Neural cell (in vitro differentiated cells): ENCODE measurements at regions not wholly inside any gene's neighbourhood (a gene's known extent, or its start where the extent isn't known, plus 50 kb on each side); places are given as distances from the start of the nearest gene placed in this dataset.

Experiments
- H2AFZ ChIP-seq: fragments of 200-600, 300-800 bp; sonication (generic), shearing (Covaris generic); 2 replicates; pipeline ENCODE4 v1.6.0; 2014; ENCODE audit warnings: low read depth, mild to moderate bottlenecking, antibody characterized with exemption, low read length, moderate library complexity
- H3F3A ChIP-seq: fragments of 200-600 bp; shearing (Covaris generic); 2 replicates; pipeline ENCODE4 v1.6.1; 2016; ENCODE audit warnings: mild to moderate bottlenecking, moderate library complexity, mixed read lengths, antibody characterized with exemption, low read length; ENCODE audit not compliant: insufficient read depth, poor library complexity, severe bottlenecking
- H3K27ac ChIP-seq: fragments of 200-600, 300-800 bp; sonication (generic), shearing (Covaris generic); 2 replicates; pipeline ENCODE4 v1.5.1; 2014; ENCODE audit warnings: mild to moderate bottlenecking, low read length, moderate library complexity
- H3K27me3 ChIP-seq: fragments of 300-800, 200-600 bp; sonication (generic), shearing (Covaris generic); 2 replicates; pipeline ENCODE4 v1.6.0; 2014; ENCODE audit warnings: mild to moderate bottlenecking, low read depth, low read length, moderate library complexity; ENCODE audit not compliant: insufficient read depth
- H3K36me3 ChIP-seq: fragments of 300-800, 200-600 bp; sonication (generic), shearing (Covaris generic); 2 replicates; pipeline ENCODE4 v1.5.1; 2014; ENCODE audit warnings: mild to moderate bottlenecking, antibody characterized with exemption, low read length, moderate library complexity; ENCODE audit not compliant: insufficient read depth
- H3K4me2 ChIP-seq: fragments of 300-800, 200-600 bp; sonication (generic), shearing (Covaris generic); 2 replicates; pipeline ENCODE4 v1.6.0; 2014; ENCODE audit warnings: mild to moderate bottlenecking, low read length
- H3K4me3 ChIP-seq: fragments of 300-800, 200-600 bp; sonication (generic), shearing (Covaris generic); 2 replicates; pipeline ENCODE4 v1.5.1; 2014; ENCODE audit warnings: mild to moderate bottlenecking, low read length, moderate library complexity
- H3K79me2 ChIP-seq: fragments of 200-600 bp; shearing (Covaris generic); replicated peaks from 2 replicates; pipeline ENCODE4 v1.6.0; 2014; ENCODE audit warnings: mild to moderate bottlenecking, low read length, moderate library complexity; ENCODE audit not compliant: insufficient read depth
- H3K9ac ChIP-seq: fragments of 300-800, 200-600 bp; sonication (generic), shearing (Covaris generic); 2 replicates; pipeline ENCODE4 v1.6.1; 2016; ENCODE audit warnings: mild to moderate bottlenecking, low read length, mixed read lengths
- H3K9me2 ChIP-seq: fragments of 200-600 bp; shearing (Covaris generic); 2 replicates; pipeline ENCODE4 v1.6.1; 2016; ENCODE audit warnings: mild to moderate bottlenecking, low read length, mixed read lengths; ENCODE audit not compliant: insufficient read depth
- H3K9me3 ChIP-seq: fragments of 200-600, 300-800 bp; sonication (generic), shearing (Covaris generic); 2 replicates; pipeline ENCODE4 v1.6.1; 2016; ENCODE audit warnings: mild to moderate bottlenecking, mixed run types, low read length, moderate library complexity, mixed read lengths
- H4K20me1 ChIP-seq: fragments of 200-600 bp; shearing (Covaris generic); 2 replicates; pipeline ENCODE4 v1.6.1; 2016; ENCODE audit warnings: mild to moderate bottlenecking, mixed run types; ENCODE audit not compliant: insufficient read depth
- EP300 ChIP-seq: fragments of 450-650 bp; conservative IDR thresholded peaks from 2 replicates; pipeline ENCODE4 v1.6.1; 2014; ENCODE audit warnings: antibody characterized with exemption, mild to moderate bottlenecking, moderate library complexity; ENCODE audit not compliant: poor library complexity, severe bottlenecking
- EZH2 ChIP-seq: fragments of 200-600, 300-800 bp; shearing (Covaris generic), sonication (generic); IDR thresholded peaks from 2 replicates; pipeline ENCODE4 v1.6.1; 2014; ENCODE audit warnings: antibody characterized with exemption, low read length, borderline replicate concordance, mild to moderate bottlenecking; ENCODE audit not compliant: insufficient read depth, poor library complexity, severe bottlenecking
- MXI1 ChIP-seq: fragments of 450-650 bp; conservative IDR thresholded peaks from 2 replicates; pipeline ENCODE4 v1.6.1; 2014; ENCODE audit warnings: antibody characterized with exemption, mild to moderate bottlenecking; ENCODE audit not compliant: poor library complexity, severe bottlenecking
- POLR2AphosphoS5 ChIP-seq: IDR thresholded peaks from 2 replicates; pipeline ENCODE4 v1.6.1; 2012
- RAD21 ChIP-seq: fragments of 450-650 bp; conservative IDR thresholded peaks from 2 replicates; pipeline ENCODE4 v1.6.1; 2014; ENCODE audit warnings: antibody characterized with exemption, mild to moderate bottlenecking, moderate library complexity
- REST ChIP-seq: IDR thresholded peaks from 2 replicates; pipeline ENCODE4 v1.6.1; 2012; ENCODE audit warnings: borderline replicate concordance
- SMC3 ChIP-seq: fragments of 450-650 bp; conservative IDR thresholded peaks from 2 replicates; pipeline ENCODE4 v1.6.1; 2014; ENCODE audit warnings: antibody characterized with exemption, mild to moderate bottlenecking, moderate library complexity; ENCODE audit not compliant: poor library complexity

- Histone ChIP-seq H3K9me2 (no peaks in the 10 kb centered on the region), H3K9me3 (no peaks in the 10 kb centered on the region), H2AFZ (no peak overlapping the region), H3K4me3 (no peak overlapping the region), H4K20me1 (no peaks in the 10 kb centered on the region), H3K4me2 (no peak overlapping the region), H3F3A (no peaks in the 10 kb centered on the region), H3K27ac (no peak overlapping the region), H3K79me2 (no peaks in the 10 kb centered on the region), H3K36me3 (no peaks in the 10 kb centered on the region), H3K27me3 (no peaks in the 10 kb centered on the region), H3K9ac (no peak overlapping the region)
- TF ChIP-seq MXI1 (no peak), RAD21 (no peak), EZH2 (no peak), EP300 (no peak), REST (no peak), SMC3 (no peak)
Observed at GRCh38 chr17:33403194-33403593, 110.1 kb upstream of the ASIC2 start.

GRCh38 chr17:33404070-33404819 lies 111.2 kb upstream of the ASIC2 start:
- H3K9me3 ChIP-seq = no peaks in the 10 kb centered on the region
- H3K36me3 ChIP-seq = no peaks in the 10 kb centered on the region
- no peaks in the 10 kb centered on the region for H3K9me2 ChIP-seq
- H2AFZ ChIP-seq = no peak overlapping the region
- TF ChIP-seq EP300 (peak; percentile 50), REST (no peak), POLR2AphosphoS5 (peak; percentile 39)
- no peak overlapping the region for H3K9ac ChIP-seq
- no peaks in the 10 kb centered on the region for H3K27me3 ChIP-seq
- no peaks in the 10 kb centered on the region for H3F3A ChIP-seq
- no peak overlapping the region for H3K4me3 ChIP-seq
- H4K20me1 ChIP-seq = no peaks in the 10 kb centered on the region
- H3K4me2 ChIP-seq = no peak overlapping the region
- no peaks in the 10 kb centered on the region for H3K79me2 ChIP-seq
- H3K27ac ChIP-seq = no peak overlapping the region
